ENCODE measurements at regions not wholly inside any gene's neighbourhood (a gene's known extent, or its start where the extent isn't known, plus 50 kb on each side); places are given as distances from the start of the nearest gene placed in this dataset.

DNA sequence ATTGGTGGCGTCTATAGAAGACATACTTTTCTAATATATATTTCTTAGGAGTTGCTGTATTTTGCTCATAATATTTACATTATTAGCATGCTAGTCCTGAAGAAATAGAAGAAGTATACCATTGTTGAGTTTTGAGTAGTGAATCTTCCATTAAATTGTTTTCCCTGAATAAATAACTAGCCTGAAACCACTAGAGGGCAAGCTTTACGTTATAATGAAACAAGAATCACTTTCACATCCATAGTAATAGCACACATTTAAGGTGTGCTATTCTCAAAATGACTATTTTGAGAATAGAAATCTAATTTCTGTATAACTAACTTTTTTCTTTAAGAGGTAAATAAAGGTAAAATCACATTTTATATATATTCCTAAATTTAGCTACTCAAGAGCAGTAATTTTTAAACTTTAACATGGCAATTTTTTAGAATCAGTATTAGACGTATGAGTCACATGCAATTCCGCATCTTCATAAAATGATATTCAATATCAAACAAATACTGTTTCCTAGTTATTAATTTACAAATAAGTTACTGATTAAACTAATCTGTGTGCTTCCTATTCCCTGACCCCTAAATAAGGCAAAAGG lies 213.2 kb upstream of the MANEA start:
- H3K27me3 ChIP-seq (ENCODE audit: insufficient read depth, low read length), result no peaks in the 10 kb centered on the region
- no peak overlapping the region for H3K27ac Mint-ChIP-seq
- no peaks in the 10 kb centered on the region for H3K9me3 Mint-ChIP-seq
- H3K4me3 Mint-ChIP-seq, result no peak overlapping the region
- no peak overlapping the region for H3K4ac ChIP-seq (ENCODE audit: low read depth, low read length)
- no peak overlapping the region for H2BK20ac ChIP-seq (ENCODE audit: low read depth, low read length, poor library complexity, severe bottlenecking)
- H3K79me1 ChIP-seq (ENCODE audit: insufficient read depth, low read depth, low read length, poor library complexity, severe bottlenecking), result no peaks in the 10 kb centered on the region
- H4K5ac ChIP-seq (ENCODE audit: insufficient read length, low read depth, low read length), result no peak overlapping the region
- no peak overlapping the region for H2BK5ac ChIP-seq (ENCODE audit: insufficient read length, low read length)
- H4K8ac ChIP-seq (replicated peaks; ENCODE audit: insufficient read length, low read depth, low read length), result no peak overlapping the region
- H3K9me3 ChIP-seq (ENCODE audit: control insufficient read depth, low read depth, low read length), result no peaks in the 10 kb centered on the region
- WGBS (ENCODE audit: extremely low coverage, insufficient read length, low lambda C conversion rate), result no CpG with 5 or more reads among the region's 4 CpGs
- no peaks in the 10 kb centered on the region for H3K27me3 Mint-ChIP-seq (ENCODE audit: low read depth)
- H4K20me1 ChIP-seq (ENCODE audit: control insufficient read depth, insufficient read depth, insufficient read length), result no peaks in the 10 kb centered on the region
- H2BK120ac ChIP-seq (ENCODE audit: low read depth, low read length, poor library complexity, severe bottlenecking), result no peak overlapping the region
- no peak overlapping the region for H4K91ac ChIP-seq (ENCODE audit: insufficient read length, low read depth, low read length)
- no peak overlapping the region for H2BK12ac ChIP-seq (ENCODE audit: insufficient read length, low read depth, low read length)
- H2AFZ ChIP-seq (ENCODE audit: low read length), result no peak overlapping the region
- H3K4me1 Mint-ChIP-seq, result peaks cover 22 to 24% of the 10 kb centered on the region in 2 experiments
- H3K23me2 ChIP-seq (ENCODE audit: insufficient read length, low read depth, low read length, poor library complexity, severe bottlenecking), result no peaks in the 10 kb centered on the region
- DNase-seq, result no peak
- no peak overlapping the region for H3K56ac ChIP-seq (ENCODE audit: insufficient read length, low read depth, low read length)
- H3K4me2 ChIP-seq (ENCODE audit: insufficient read depth, insufficient read length, low read length), result no peak overlapping the region
- TF ChIP-seq CTCF (conservative IDR thresholded peaks at IDR 0.05), result peak; percentile 74
- no peak overlapping the region for H3K14ac ChIP-seq (ENCODE audit: insufficient read depth, low read length)
- H3K9ac ChIP-seq (ENCODE audit: extremely low read depth, insufficient read length, low read length), result no peak overlapping the region
- H3K18ac ChIP-seq (ENCODE audit: insufficient read length, low read depth, low read length), result no peak overlapping the region
- peaks cover 9% of the 10 kb centered on the region; the same call in 1 of the 2 replicates for H3K4me1 ChIP-seq (ENCODE audit: insufficient read depth, low read length)
- H3K27ac ChIP-seq (ENCODE audit: insufficient read length, low read depth, low read length), result no peak overlapping the region
- H3K79me2 ChIP-seq (ENCODE audit: insufficient read depth, low read length), result no peaks in the 10 kb centered on the region
- H2AK5ac ChIP-seq (ENCODE audit: insufficient read length, low read length), result no peak overlapping the region
- H2BK15ac ChIP-seq (ENCODE audit: low read depth, low read length), result no peak overlapping the region
- H3T11ph ChIP-seq (ENCODE audit: low read length), result no peak overlapping the region
- H3K36me3 Mint-ChIP-seq (ENCODE audit: insufficient read depth in 1 of 3, low read depth in 3 of 3), result no peaks in the 10 kb centered on the region
- H3K23ac ChIP-seq (ENCODE audit: insufficient read length, low read depth, low read length), result no peak overlapping the region

All from H9 (cell line).